WTC11 (cell line): ENCODE measurements at regions not wholly inside any gene's neighbourhood (a gene's known extent, or its start where the extent isn't known, plus 50 kb on each side); places are given as distances from the start of the nearest gene placed in this dataset.

Experiments used
- ATAC-seq: fragments of 200-7000 bp; cut with Tn5 transposase; 2 replicates; pipeline ENCODE4 v1.10.0; 2021; ENCODE audit warnings: mild to moderate bottlenecking, moderate library complexity
- CTCF ChIA-PET: fragments of 300-600 bp; sonication (Branson Sonifier 250); formaldehyde crosslinking; loops from one replicate; lab custom pipeline; 2021; ENCODE audit warnings: antibody characterized with exemption; lab: Charles Lee
- POLR2A ChIA-PET: fragments of 350-600 bp; sonication (Branson Sonifier 250); formaldehyde crosslinking; loops from one replicate; lab custom pipeline; 2021; ENCODE audit warnings: antibody characterized with exemption; lab: Charles Lee
- DNase-seq: peaks from one replicate; pipeline ENCODE4 v3.0.0; 2021; ENCODE audit warnings: low spot score
- H3K27ac Mint-ChIP-seq: 2 replicates; pipeline ENCODE4 v1.8.0; 2021; ENCODE audit warnings: mixed read lengths
- H3K27me3 Mint-ChIP-seq: 2 replicates; pipeline ENCODE4 v1.8.0; 2021; ENCODE audit warnings: low read depth, mild to moderate bottlenecking, moderate library complexity, mixed read lengths
- H3K36me3 Mint-ChIP-seq: 2 replicates; pipeline ENCODE4 v1.8.0; 2021; ENCODE audit warnings: mixed read lengths
- H3K4me1 Mint-ChIP-seq: 2 replicates; pipeline ENCODE4 v1.8.0; 2022; ENCODE audit warnings: mixed read lengths
- H3K4me3 Mint-ChIP-seq: 2 replicates; pipeline ENCODE4 v1.8.0; 2021; ENCODE audit warnings: mild to moderate bottlenecking, moderate library complexity, mixed read lengths
- H3K9me3 Mint-ChIP-seq: 2 replicates; pipeline ENCODE4 v1.8.0; 2021; ENCODE audit warnings: mixed read lengths
- EMX1 ChIP-seq: fragments of 250-450 bp; sonication (Bioruptor Pico); IDR thresholded peaks from 2 replicates; pipeline ENCODE4 v1.8.0; 2021; ENCODE audit warnings: mild to moderate bottlenecking
- ETV6 ChIP-seq: sonication (generic); formaldehyde crosslinking; IDR thresholded peaks from 2 replicates; pipeline ENCODE4 v1.8.1; 2022; ENCODE audit warnings: mild to moderate bottlenecking, missing genetic modification reagents
- FOXK1 ChIP-seq: sonication (generic); formaldehyde crosslinking; IDR thresholded peaks from 2 replicates; pipeline ENCODE4 v1.8.0; 2022; ENCODE audit warnings: mild to moderate bottlenecking, moderate library complexity, missing genetic modification reagents
- FOXP1 ChIP-seq: sonication (generic); formaldehyde crosslinking; IDR thresholded peaks from 2 replicates; pipeline ENCODE4 v1.8.0; 2022; ENCODE audit warnings: missing genetic modification reagents, mild to moderate bottlenecking, moderate library complexity, borderline replicate concordance
- IRF2 ChIP-seq: sonication (generic); formaldehyde crosslinking; IDR thresholded peaks from 2 replicates; pipeline ENCODE4 v1.8.0; 2022; ENCODE audit warnings: low read depth, missing genetic modification reagents, borderline replicate concordance
- MXD4 ChIP-seq: fragments of 250-450 bp; sonication (Bioruptor Pico); IDR thresholded peaks from 2 replicates; pipeline ENCODE4 v1.8.0; 2021; ENCODE audit warnings: mild to moderate bottlenecking, moderate library complexity, borderline replicate concordance
- NFE2L1 ChIP-seq: sonication (generic); formaldehyde crosslinking; IDR thresholded peaks from 2 replicates; pipeline ENCODE4 v1.8.1; 2023; ENCODE audit warnings: missing genetic modification reagents
- NFYB ChIP-seq: sonication (generic); formaldehyde crosslinking; conservative IDR thresholded peaks from 2 replicates; pipeline ENCODE4 v1.8.0; 2022; ENCODE audit warnings: low read depth, missing genetic modification reagents
- NR1H2 ChIP-seq: sonication (generic); formaldehyde crosslinking; IDR thresholded peaks from 2 replicates; pipeline ENCODE4 v1.9.0; 2021; ENCODE audit warnings: mild to moderate bottlenecking, moderate library complexity, missing genetic modification reagents
- RELA ChIP-seq: sonication (generic); formaldehyde crosslinking; IDR thresholded peaks from 2 replicates; pipeline ENCODE4 v1.8.1; 2022; ENCODE audit warnings: missing genetic modification reagents, mild to moderate bottlenecking, borderline replicate concordance
- SOX15 ChIP-seq: fragments of 250-450 bp; sonication (Bioruptor Pico); IDR thresholded peaks from 2 replicates; pipeline ENCODE4 v1.9.0; 2021; ENCODE audit warnings: mild to moderate bottlenecking
- ZNF121 ChIP-seq: sonication (generic); formaldehyde crosslinking; IDR thresholded peaks from 2 replicates; pipeline ENCODE4 v1.8.0; 2023; ENCODE audit warnings: missing genetic modification reagents
- ZNF396 ChIP-seq: fragments of 250-450 bp; sonication (Bioruptor Pico); IDR thresholded peaks from 2 replicates; pipeline ENCODE4 v1.8.0; 2021; ENCODE audit warnings: mild to moderate bottlenecking, moderate library complexity, borderline replicate concordance
- ZNF416 ChIP-seq: fragments of 250-450 bp; sonication (Bioruptor Pico); IDR thresholded peaks from 2 replicates; pipeline ENCODE4 v1.9.0; 2021; ENCODE audit warnings: mild to moderate bottlenecking, inconsistent platforms
- TF ChIP-seq, protein P1 (sequence below): sonication (generic); formaldehyde crosslinking; IDR thresholded peaks from 2 replicates; pipeline ENCODE4 v1.8.1; 2022; ENCODE audit warnings: mild to moderate bottlenecking, missing genetic modification reagents, moderate library complexity, borderline replicate concordance
- TF ChIP-seq, protein P2 (sequence below): sonication (generic); formaldehyde crosslinking; IDR thresholded peaks from 2 replicates; pipeline ENCODE4 v1.8.0; 2022; ENCODE audit warnings: mild to moderate bottlenecking, missing genetic modification reagents
- TF ChIP-seq, protein P3 (sequence below): sonication (generic); formaldehyde crosslinking; IDR thresholded peaks from 2 replicates; pipeline ENCODE4 v1.8.0; 2023; ENCODE audit warnings: missing genetic modification reagents
- TF ChIP-seq, protein P4 (sequence below): sonication (generic); formaldehyde crosslinking; IDR thresholded peaks from 2 replicates; pipeline ENCODE4 v1.8.1; 2023; ENCODE audit warnings: mild to moderate bottlenecking, missing genetic modification reagents, borderline replicate concordance
- TF ChIP-seq, protein P5 (sequence below): fragments of 250-450 bp; sonication (Bioruptor Pico); IDR thresholded peaks from 2 replicates; pipeline ENCODE4 v1.9.0; 2021; ENCODE audit warnings: mild to moderate bottlenecking

DNA sequence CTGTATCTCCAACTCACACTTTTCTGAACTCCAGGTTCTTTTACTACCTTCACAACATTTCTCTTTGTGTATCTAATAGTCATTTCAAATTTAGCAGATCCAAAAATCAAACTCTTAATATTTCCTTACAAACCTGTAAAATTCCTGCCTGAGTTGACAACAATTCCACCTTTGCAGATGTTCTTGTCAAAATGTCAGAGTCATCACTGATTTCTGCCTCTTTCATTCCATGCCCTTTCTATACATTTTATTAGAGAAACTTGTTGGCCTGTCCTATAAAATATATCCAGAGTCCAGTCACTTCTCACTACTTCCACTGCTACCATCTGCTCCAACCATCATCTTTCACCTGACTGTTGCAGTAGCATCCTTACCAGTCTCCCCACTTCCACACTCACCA is 119.7 kb downstream of the CAPZA3 start (continued):
- TF ChIP-seq, protein P1, sequence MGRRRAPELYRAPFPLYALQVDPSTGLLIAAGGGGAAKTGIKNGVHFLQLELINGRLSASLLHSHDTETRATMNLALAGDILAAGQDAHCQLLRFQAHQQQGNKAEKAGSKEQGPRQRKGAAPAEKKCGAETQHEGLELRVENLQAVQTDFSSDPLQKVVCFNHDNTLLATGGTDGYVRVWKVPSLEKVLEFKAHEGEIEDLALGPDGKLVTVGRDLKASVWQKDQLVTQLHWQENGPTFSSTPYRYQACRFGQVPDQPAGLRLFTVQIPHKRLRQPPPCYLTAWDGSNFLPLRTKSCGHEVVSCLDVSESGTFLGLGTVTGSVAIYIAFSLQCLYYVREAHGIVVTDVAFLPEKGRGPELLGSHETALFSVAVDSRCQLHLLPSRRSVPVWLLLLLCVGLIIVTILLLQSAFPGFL = no peak
- no peak for TF ChIP-seq SOX15 (CRISPR knock-in tag)
- no peak for TF ChIP-seq ZNF396
- no peak for TF ChIP-seq NR1H2 (CRISPR knock-in tag)
- no peak for TF ChIP-seq IRF2 (CRISPR knock-in tag)
- TF ChIP-seq RELA (CRISPR knock-in tag) = no peak
- no peak for TF ChIP-seq NFE2L1 (CRISPR knock-in tag)
- no peak for TF ChIP-seq EMX1 (CRISPR knock-in tag)
- TF ChIP-seq, protein P2, sequence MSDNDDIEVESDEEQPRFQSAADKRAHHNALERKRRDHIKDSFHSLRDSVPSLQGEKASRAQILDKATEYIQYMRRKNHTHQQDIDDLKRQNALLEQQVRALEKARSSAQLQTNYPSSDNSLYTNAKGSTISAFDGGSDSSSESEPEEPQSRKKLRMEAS (CRISPR knock-in tag) = no peak
- TF ChIP-seq, protein P3, sequence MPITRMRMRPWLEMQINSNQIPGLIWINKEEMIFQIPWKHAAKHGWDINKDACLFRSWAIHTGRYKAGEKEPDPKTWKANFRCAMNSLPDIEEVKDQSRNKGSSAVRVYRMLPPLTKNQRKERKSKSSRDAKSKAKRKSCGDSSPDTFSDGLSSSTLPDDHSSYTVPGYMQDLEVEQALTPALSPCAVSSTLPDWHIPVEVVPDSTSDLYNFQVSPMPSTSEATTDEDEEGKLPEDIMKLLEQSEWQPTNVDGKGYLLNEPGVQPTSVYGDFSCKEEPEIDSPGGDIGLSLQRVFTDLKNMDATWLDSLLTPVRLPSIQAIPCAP = no peak
- TF ChIP-seq FOXK1 (CRISPR knock-in tag) = no peak
- TF ChIP-seq ZNF416 (CRISPR knock-in tag) = no peak
- no peak for TF ChIP-seq MXD4 (CRISPR knock-in tag)
- TF ChIP-seq, all 79 proteins: peak for 0

DNA sequence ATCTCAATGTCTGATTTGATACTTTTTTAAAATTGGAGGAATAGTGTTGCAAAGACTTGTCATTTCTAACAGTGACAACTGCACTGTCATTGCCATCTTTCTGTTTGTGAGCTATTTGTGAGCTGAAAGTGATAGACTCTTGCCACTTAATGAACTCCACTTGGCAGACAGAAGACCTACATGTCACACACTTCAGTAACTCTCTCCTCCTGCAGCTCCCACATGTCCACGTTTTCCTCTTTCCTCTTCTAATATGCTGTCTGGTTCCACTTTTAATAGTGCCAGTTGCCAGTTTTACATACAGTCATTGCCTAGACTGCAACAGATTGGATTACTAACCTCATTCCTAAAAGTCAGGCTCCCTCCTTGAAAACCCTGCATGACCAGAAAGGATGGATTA is 121.5 kb downstream of the CAPZA3 start:
- no peak overlapping the region for H3K27ac Mint-ChIP-seq
- H3K27me3 Mint-ChIP-seq = no peaks in the 10 kb centered on the region
- peaks cover 34% of the 10 kb centered on the region for H3K4me1 Mint-ChIP-seq
- no peak for DNase-seq
- CTCF ChIA-PET = no interaction called here
- peaks cover 21% of the 10 kb centered on the region for H3K9me3 Mint-ChIP-seq
- no peak for ATAC-seq
- POLR2A ChIA-PET = no interaction called here
- peaks cover 11% of the 10 kb centered on the region for H3K36me3 Mint-ChIP-seq
- no peak overlapping the region for H3K4me3 Mint-ChIP-seq
- no peak for TF ChIP-seq ZNF121 (CRISPR knock-in tag)
- TF ChIP-seq ETV6 (CRISPR knock-in tag) = no peak

DNA sequence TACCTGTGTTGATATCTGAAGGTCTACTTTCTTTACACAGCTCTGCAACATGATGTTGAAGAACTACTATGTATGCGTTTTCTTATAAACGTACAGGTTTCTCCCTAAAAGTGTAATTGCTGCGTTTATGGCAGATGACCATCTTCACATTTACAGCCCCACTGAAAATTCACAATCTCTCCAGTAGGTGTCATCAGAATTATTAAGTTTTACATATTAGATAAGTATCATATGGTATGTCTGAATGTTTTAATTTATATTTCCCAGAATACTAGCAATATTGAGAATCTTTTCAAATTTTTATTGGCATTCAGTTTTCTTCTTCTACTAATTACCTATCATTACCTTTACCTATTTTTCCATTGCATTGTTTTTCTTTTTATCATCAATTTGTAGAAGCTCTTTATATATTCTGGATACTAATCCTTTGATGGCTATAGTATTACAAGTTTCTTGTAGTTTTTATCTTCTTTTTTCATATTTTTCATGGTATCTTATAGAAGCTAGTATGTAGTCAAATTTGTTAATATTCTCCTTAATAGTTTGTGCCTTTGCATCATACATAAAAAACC is 123.5 kb downstream of the CAPZA3 start:
- ATAC-seq (no peak), DNase-seq (no peak)
- Mint-ChIP-seq H3K9me3 (peaks cover 21% of the 10 kb centered on the region), H3K4me1 (peaks cover 49% of the 10 kb centered on the region), H3K27ac (no peak overlapping the region), H3K36me3 (peaks cover 11% of the 10 kb centered on the region), H3K27me3 (no peaks in the 10 kb centered on the region), H3K4me3 (no peak overlapping the region)
- CTCF ChIA-PET = no interaction called here
- POLR2A ChIA-PET = no interaction called here
- TF ChIP-seq FOXP1 (no peak), NFYB (CRISPR knock-in tag) (no peak)
- TF ChIP-seq, protein P4, sequence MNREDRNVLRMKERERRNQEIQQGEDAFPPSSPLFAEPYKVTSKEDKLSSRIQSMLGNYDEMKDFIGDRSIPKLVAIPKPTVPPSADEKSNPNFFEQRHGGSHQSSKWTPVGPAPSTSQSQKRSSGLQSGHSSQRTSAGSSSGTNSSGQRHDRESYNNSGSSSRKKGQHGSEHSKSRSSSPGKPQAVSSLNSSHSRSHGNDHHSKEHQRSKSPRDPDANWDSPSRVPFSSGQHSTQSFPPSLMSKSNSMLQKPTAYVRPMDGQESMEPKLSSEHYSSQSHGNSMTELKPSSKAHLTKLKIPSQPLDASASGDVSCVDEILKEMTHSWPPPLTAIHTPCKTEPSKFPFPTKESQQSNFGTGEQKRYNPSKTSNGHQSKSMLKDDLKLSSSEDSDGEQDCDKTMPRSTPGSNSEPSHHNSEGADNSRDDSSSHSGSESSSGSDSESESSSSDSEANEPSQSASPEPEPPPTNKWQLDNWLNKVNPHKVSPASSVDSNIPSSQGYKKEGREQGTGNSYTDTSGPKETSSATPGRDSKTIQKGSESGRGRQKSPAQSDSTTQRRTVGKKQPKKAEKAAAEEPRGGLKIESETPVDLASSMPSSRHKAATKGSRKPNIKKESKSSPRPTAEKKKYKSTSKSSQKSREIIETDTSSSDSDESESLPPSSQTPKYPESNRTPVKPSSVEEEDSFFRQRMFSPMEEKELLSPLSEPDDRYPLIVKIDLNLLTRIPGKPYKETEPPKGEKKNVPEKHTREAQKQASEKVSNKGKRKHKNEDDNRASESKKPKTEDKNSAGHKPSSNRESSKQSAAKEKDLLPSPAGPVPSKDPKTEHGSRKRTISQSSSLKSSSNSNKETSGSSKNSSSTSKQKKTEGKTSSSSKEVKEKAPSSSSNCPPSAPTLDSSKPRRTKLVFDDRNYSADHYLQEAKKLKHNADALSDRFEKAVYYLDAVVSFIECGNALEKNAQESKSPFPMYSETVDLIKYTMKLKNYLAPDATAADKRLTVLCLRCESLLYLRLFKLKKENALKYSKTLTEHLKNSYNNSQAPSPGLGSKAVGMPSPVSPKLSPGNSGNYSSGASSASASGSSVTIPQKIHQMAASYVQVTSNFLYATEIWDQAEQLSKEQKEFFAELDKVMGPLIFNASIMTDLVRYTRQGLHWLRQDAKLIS (CRISPR knock-in tag) = no peak
- TF ChIP-seq, protein P5, sequence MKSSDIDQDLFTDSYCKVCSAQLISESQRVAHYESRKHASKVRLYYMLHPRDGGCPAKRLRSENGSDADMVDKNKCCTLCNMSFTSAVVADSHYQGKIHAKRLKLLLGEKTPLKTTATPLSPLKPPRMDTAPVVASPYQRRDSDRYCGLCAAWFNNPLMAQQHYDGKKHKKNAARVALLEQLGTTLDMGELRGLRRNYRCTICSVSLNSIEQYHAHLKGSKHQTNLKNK (CRISPR knock-in tag) = no peak
